ENCODE measurements at regions not wholly inside any gene's neighbourhood (a gene's known extent, or its start where the extent isn't known, plus 50 kb on each side); places are given as distances from the start of the nearest gene placed in this dataset.
"Not testable (repeated sequence)": the region's sequence is repeated elsewhere in the genome, so short reads cannot be mapped to it uniquely, and the experiment has no call there.

GRCh38 chr10:29784175-29784773, 149.5 kb upstream of the SVIL start:
- no peak for DNase-seq

GRCh38 chr10:29783201-29783947, 148.6 kb upstream of the SVIL start:
- no peak for DNase-seq

- no peak for DNase-seq
Measured at GRCh38 chr10:29780639-29781038, 145.9 kb upstream of the SVIL start.

GRCh38 chr10:29780096-29780495, 145.3 kb upstream of the SVIL start:
- no peak for DNase-seq

- DNase-seq: no peak
Measured at GRCh38 chr10:29776246-29776645, 141.5 kb upstream of the SVIL start.

- no peak for DNase-seq
Measured at GRCh38 chr10:29774475-29774874, 139.7 kb upstream of the SVIL start.

GRCh38 chr10:29773675-29774091, 138.9 kb upstream of the SVIL start:
- DNase-seq: no peak

DNA sequence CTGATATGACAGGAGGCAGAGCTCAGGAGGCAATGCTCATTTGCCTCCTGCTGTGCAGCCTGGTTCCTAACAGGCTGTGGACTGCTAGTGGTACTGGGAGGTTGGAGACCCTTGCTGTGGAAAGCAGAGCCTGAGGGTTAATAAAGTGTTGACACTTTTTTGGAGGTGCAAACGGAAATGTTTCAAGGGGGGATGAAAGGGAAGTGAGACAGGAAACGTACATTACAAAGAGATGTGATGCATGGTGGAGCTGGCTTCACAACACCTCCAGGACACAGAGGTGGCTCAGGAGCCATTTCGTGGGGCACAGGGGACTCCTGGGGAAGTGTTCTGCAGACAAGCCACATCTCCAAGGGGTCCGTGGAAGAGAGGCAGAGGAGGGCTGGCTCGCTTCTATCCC, 137.6 kb upstream of the SVIL start:
- DNase-seq: no peak

DNA sequence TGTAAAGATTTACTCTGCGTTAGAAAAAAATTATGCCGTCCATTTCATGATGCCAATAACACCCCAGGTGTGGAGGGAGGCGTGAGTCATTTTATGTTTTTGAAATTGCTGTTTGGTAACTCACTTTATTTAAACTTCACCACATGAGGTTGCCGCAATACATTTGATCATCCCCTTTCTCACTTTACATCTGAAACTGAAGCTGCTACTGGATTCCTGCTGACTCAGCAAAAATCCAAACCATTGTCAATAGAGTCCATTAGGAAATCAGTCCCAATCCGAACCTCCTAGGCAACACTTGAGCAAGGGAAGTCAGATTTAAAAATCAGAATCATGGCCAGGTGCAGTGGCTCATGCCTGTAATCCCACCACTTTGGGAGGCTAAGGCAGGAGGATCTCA, 136.6 kb upstream of the SVIL start:
- no peak for DNase-seq

DNA sequence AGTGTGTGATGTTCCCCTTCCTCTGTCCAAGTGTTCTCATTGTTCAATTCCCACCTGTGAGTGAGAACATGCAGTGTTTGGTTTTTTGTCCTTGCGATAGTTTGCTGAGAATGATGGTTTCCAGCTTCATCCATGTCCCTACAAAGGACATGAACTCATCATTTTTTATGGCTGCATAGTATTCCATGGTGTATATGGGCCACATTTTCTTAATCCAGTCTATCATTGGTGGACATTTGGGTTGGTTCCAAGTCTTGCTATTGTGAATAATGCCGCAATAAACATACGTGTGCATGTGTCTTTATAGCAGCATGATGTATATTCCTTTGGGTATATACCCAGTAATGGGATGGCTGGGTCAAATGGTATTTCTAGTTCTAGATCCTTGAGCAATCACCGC, 134.5 kb upstream of the SVIL start:
- not testable (repeated sequence) for DNase-seq

DNA sequence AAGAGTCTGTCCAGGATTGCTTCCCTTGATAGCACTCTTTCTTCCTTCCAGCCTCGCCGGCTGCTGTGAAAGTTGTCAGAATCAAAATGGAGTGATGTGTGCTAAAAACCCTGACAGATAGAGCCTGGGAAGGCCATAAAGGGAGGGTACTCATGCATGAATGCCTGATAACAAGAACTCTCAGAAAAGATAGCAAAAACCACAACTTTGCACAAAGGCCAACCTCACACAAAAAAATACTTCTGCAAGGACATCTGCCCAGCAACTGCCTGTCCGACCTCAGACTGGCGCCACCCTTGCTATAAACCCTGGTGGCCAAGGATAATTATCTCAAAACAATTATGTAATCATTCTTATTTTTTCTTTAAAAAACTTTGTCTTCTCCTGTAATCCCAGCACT, 133.2 kb upstream of the SVIL start:
- DNase-seq: no peak

DNA sequence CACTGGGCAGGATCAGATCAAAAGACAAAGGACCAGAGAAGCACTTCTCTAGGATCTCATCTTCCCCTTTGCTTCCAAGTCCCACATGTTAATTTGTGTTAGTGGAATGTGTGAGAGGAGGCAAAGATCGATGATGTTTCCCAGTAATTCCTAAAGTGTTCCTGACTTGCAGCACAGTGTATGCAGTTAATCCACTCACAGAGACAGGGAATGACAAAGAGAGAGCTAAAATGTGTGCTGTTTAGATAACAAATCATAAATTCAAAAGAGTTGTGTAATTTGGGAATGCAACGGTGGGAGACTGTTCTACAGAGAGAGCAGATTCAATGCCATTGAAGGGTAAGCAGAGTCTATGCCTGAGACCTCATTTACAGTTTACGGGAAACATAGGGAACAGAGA, 132.0 kb upstream of the SVIL start:
- DNase-seq: no peak

DNA sequence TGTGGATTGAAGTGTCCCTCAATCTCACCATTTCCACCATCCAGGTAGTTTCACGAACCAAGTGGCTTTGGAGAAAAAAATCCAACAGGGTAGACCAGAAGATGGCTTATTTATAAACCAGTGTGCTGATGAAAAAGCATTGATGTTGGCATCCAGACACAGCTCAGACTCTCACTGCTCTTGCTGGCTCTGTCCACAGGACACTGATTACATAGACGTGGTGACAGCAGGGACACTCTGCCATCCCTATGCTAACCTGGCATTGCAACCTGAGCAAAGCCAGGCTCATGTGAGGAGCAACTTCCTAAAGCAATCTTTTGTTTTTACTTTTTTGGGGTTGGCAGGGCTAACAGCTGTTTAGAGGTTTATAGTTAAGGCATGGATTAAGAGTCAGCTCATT, 130.6 kb upstream of the SVIL start:
- DNase-seq: no peak

DNA sequence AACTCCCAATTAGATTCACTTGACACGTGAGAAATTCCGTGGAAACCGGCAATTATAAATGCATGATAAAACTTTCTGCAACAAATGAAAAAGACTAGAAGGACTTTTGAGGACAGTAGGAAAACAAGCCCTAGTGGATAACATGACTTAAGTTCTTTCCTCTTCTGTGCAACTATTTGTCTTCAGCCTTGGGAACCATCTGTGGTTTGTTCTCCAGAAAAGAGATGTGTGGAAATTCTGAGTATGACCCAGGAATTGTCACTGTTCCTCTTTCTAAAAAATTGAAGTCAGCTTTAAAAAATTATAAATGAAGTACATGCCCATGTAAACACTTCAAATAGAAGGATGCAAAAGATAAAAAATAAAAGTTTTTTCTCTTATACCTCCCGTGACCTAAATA, 128.6 kb upstream of the SVIL start:
- no peak for DNase-seq

- DNase-seq: no peak
Measured at GRCh38 chr10:29761916-29762315, 127.1 kb upstream of the SVIL start.

DNA sequence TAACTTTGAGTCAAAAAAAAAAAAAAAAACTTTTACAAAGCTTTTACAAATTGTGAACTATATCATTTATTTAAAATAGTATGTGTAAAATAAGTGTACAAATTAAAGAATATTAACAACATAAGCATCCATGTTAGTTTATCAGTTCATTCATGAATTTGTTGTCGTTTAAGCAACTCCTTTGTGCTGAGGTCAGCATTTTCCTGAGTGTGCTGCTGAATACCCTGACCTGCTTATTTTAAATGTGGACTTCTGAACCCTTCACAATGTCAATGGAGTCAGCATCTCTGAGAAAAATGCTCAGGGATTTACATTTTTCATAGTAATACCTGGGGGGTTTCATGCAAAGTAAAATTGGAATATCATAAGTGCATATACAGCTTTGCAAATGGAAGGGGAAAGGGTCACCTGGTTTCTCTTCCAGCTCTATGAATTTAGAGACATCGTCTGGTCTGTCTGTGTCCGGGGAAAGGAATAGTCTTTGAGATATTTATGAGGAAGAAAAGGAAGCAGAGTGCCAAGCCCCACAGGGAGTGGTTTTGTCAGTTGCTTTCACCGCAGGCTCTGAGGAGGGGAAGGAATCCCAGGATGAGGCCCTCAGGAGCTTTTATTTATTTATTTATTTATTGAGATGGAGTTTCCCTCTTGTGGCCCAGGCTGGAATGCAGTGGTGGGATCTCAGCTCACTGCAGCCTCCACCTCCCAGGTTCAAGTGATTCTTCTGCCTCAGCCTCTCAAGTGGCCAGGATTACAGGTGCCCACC, 125.5 kb upstream of the SVIL start:
- no peak for DNase-seq

DNA sequence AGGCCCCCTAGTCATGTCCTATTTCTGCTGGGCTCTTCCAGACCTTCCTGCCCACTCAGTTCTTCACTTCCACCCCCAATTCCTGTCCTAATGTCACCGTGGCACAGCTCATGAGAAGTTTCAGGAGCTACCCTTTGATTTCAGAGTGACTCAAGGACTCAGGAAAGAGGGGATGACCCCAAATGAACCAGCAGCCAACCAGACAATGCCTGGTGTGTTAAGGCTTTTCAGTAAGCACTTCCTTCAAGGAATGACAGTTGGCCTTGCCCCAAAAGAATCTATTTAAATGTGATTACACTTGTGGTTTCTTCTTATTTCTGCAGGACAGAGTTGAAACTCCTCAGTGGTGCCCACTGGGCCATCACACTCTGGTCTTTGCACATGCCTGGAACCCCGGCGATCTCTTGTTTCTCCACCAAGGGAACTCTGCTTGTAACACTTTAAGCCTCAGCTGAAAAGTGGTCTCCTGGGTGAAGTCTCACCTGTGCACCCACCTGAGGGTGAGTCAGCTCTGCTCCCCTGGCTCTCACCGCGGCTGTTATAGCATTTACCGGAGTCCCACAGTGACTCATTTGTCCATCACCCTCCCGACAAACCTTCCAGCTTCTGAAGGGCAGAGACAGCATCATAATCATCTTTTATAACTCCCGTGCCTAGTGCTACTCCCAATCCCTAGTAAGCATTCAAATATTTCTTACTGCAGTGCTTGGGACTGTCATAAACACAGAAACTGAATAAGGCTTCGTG, 123.0 kb upstream of the SVIL start:
- no peak for DNase-seq

DNA sequence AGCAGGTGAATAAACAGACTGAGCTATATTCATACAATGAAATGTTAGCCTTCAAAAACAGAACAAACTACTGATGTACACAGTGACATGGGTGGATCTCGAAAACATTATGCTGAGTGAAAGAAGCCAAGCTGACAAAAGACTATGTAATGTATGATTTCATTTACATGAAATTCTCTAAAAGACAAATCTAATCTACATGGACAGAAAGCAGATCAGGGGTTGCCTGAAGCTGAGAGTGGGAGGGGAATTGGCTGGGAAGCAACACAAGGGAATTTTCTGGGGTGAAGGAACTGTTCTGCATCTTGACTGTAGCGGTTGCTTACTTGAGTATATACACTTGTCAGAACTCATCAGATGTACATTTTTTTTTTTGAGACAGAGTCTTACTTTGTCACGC, 121.7 kb upstream of the SVIL start:
- no peak for DNase-seq

- DNase-seq: no peak
Measured at GRCh38 chr10:29753283-29753682, 118.5 kb upstream of the SVIL start.

DNA sequence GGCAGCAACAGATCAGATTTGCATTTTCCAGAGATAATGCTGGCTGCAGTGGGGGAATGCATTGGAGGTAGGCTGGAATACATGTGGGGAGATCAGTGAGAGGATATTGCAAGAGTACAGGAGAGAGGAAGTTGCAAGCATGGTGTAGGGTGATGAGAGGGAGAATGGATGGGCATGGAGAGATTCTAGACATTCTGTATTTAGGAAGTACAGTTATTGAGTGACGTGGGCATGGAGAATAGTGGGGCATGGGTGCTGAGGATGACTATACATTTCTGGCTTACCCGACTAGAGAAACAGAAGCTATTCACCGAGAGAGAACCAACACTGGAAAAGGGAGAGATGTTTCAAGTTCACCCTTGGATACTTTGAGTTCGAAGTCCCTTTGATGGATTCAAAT, 116.9 kb upstream of the SVIL start:
- DNase-seq: no peak

- no peak for DNase-seq
Measured at GRCh38 chr10:29751240-29751639, 116.5 kb upstream of the SVIL start.

GRCh38 chr10:29749150-29749549, 114.4 kb upstream of the SVIL start:
- no peak for DNase-seq

DNA sequence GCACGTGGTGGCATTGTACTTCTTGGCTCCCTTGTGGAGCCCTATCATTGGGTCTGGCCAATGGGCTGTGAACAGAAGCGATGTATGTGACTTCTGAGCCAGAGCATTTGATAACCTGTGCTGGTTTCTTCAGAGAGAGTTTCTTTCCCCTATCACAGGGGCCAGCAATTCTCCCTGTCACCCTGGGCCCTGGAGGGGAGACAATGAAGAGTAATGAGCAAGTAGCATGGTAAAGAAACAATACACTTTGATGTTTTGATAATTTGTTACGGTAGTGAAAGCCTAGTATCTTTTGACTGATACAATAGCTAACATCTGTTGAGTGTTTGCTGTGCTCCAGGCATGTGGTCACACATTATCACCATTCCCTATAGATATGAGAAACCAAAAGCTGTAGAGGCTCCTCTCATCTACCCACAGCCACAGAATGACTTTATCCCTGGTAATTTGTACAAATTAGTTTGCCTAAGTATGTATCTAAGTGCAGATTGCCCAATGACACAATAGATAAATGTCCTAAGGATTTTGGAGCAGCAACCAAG, 113.4 kb upstream of the SVIL start:
- no peak for DNase-seq
